Vagina (tissue), 2 donors: ENCODE measurements at regions not wholly inside any gene's neighbourhood (a gene's known extent, or its start where the extent isn't known, plus 50 kb on each side); places are given as distances from the start of the nearest gene placed in this dataset.

ENCODE experiments used
- CTCF ChIP-seq, 3 experiments: fragments of 450-650 bp in 2 of 3; fragments of 200-600 bp in 1 of 3; sonication (generic) in 1 of 3; IDR thresholded peaks; one replicate each; pipeline ENCODE4 v1.5.1; 2017 to 2019; ENCODE audit warnings: antibody characterized with exemption in 3 of 3, mild to moderate bottlenecking in 2 of 3, moderate library complexity in 2 of 3
- POLR2A ChIP-seq, 2 donors: fragments of 450-650 bp; IDR thresholded peaks; one replicate each; pipeline ENCODE4 v1.6.1; 2017; ENCODE audit warnings: antibody characterized with exemption in 2 of 2, mild to moderate bottlenecking in 2 of 2, moderate library complexity in 2 of 2

- TF ChIP-seq CTCF (IDR thresholded peaks at IDR 0.05) = no peak
- no peak for TF ChIP-seq POLR2A (IDR thresholded peaks at IDR 0.05)
Observed at GRCh38 chr16:11417487-11417886, 72.2 kb downstream of the RMI2 start.
